H1 (cell line): ENCODE measurements at regions not wholly inside any gene's neighbourhood (a gene's known extent, or its start where the extent isn't known, plus 50 kb on each side); places are given as distances from the start of the nearest gene placed in this dataset.

Experiments used
- CTCF ChIA-PET: fragments of 300-600 bp; sonication (Branson Sonifier 250); formaldehyde crosslinking; loops from one replicate; lab custom pipeline; 2021; ENCODE audit not compliant: partially characterized antibody; lab: Charles Lee
- POLR2A ChIA-PET: fragments of 300-600 bp; sonication (Branson Sonifier 250); formaldehyde crosslinking; loops from one replicate; lab custom pipeline; 2021; ENCODE audit warnings: inconsistent platforms; ENCODE audit not compliant: partially characterized antibody; lab: Charles Lee
- DNase-seq, 2 experiments: peaks; one replicate each; pipeline versions ENCODE4 v3.0.0 to v3.0.0-alpha.2; 2010 to 2022; ENCODE audit warnings: low spot score in 2 of 2, low read depth in 1 of 2, mixed read lengths in 1 of 2
- FAIRE-seq: peaks from 2 replicates; lab custom pipeline; 2011; peaks lifted over from hg19 to GRCh38; lab: Jason Lieb, UNC
- H2AFZ ChIP-seq: 2 replicates; pipeline ENCODE4 v1.8.1; 2012; ENCODE audit warnings: low read length, inconsistent platforms
- H2AK5ac ChIP-seq: 2 replicates; pipeline ENCODE4 v1.6.1; 2013; ENCODE audit warnings: low read depth, low read length
- H2BK120ac ChIP-seq: replicated peaks from 2 replicates; pipeline ENCODE3; 2013; ENCODE audit warnings: low read depth, low read length, inconsistent platforms
- H2BK12ac ChIP-seq: 2 replicates; pipeline ENCODE4 v1.6.1; 2013; ENCODE audit warnings: low read depth, low read length
- H2BK15ac ChIP-seq: 2 replicates; pipeline ENCODE4 v1.6.1; 2013; ENCODE audit warnings: low read length
- H2BK20ac ChIP-seq: 2 replicates; pipeline ENCODE4 v1.6.1; 2013; ENCODE audit warnings: low read length
- H2BK5ac ChIP-seq: 2 replicates; pipeline ENCODE4 v1.6.1; 2013; ENCODE audit warnings: low read depth, low read length
- H3K14ac ChIP-seq: 2 replicates; pipeline ENCODE4 v1.6.1; 2013; ENCODE audit warnings: inconsistent platforms; ENCODE audit not compliant: insufficient read length
- H3K18ac ChIP-seq: 2 replicates; pipeline ENCODE4 v1.6.1; 2013; ENCODE audit warnings: low read length; ENCODE audit errors: extremely low read depth
- H3K23ac ChIP-seq: 2 replicates; pipeline ENCODE4 v1.6.1; 2013; ENCODE audit warnings: inconsistent platforms; ENCODE audit not compliant: insufficient read length
- H3K23me2 ChIP-seq: 2 replicates; pipeline ENCODE4 v1.6.1; 2013; ENCODE audit warnings: low read depth, low read length
- H3K27ac ChIP-seq: 2 replicates; pipeline ENCODE4 v1.6.1; 2011; ENCODE audit warnings: low read depth, low read length, inconsistent platforms
- H3K27me3 ChIP-seq, 4 experiments: replicated peaks in 1 of 4; 1 replicate in 1 of 4; 2 replicates in 3 of 4; pipeline versions ENCODE4 v1.6.1 to v1.8.1; 2011 to 2013; ENCODE audit warnings: low read length in 3 of 4, mild to moderate bottlenecking in 3 of 4, inconsistent platforms in 2 of 4, mixed read lengths in 2 of 4, moderate library complexity in 1 of 4; ENCODE audit not compliant: control insufficient read depth in 3 of 4, insufficient read depth in 3 of 4; ENCODE audit errors: extremely low read depth in 1 of 4
- H3K36me3 ChIP-seq, 4 experiments: 2 replicates each; pipeline versions ENCODE4 v1.6.1 to v1.8.1; 2011 to 2013; ENCODE audit warnings: mild to moderate bottlenecking in 4 of 4, low read length in 3 of 4, moderate library complexity in 2 of 4, control low read depth in 1 of 4, inconsistent platforms in 1 of 4; ENCODE audit not compliant: insufficient read depth in 4 of 4, control insufficient read depth in 2 of 4
- H3K4ac ChIP-seq: replicated peaks from 2 replicates; pipeline ENCODE3; 2013; ENCODE audit warnings: low read length, low read depth, mixed read lengths, inconsistent platforms; ENCODE audit not compliant: insufficient read length
- H3K4me1 ChIP-seq, 4 experiments: replicated peaks in 1 of 4; 1 replicate in 1 of 4; 2 replicates in 3 of 4; pipeline versions ENCODE4 v1.6.1 to v1.8.1; 2011 to 2013; ENCODE audit warnings: low read length in 3 of 4, inconsistent platforms in 2 of 4, mixed read lengths in 1 of 4; ENCODE audit not compliant: insufficient read depth in 4 of 4, control insufficient read depth in 3 of 4
- H3K4me2 ChIP-seq, 2 experiments: 2 replicates each; pipeline versions ENCODE4 v1.6.1 to v1.8.1; 2011 to 2013; ENCODE audit warnings: low read depth in 2 of 2, low read length in 2 of 2, control low read depth in 1 of 2, inconsistent platforms in 1 of 2, mild to moderate bottlenecking in 1 of 2; ENCODE audit not compliant: insufficient read depth in 1 of 2
- H3K4me3 ChIP-seq, 4 experiments: fragments of 200-600, 300-600 bp in 1 of 4; sonication (generic), shearing (Covaris generic), sonication (Bioruptor Twin) in 1 of 4; 2 replicates each; pipeline versions ENCODE4 v1.5.1 to v1.8.1; 2011 to 2016; ENCODE audit warnings: low read length in 4 of 4, low read depth in 3 of 4, control low read depth in 2 of 4, inconsistent platforms in 2 of 4, mild to moderate bottlenecking in 2 of 4, mixed read lengths in 1 of 4, moderate library complexity in 1 of 4; ENCODE audit not compliant: insufficient read depth in 2 of 4; ENCODE audit errors: extremely low read depth in 1 of 4
- H3K56ac ChIP-seq: replicated peaks from 2 replicates; pipeline ENCODE3; 2013; ENCODE audit warnings: low read depth, mild to moderate bottlenecking, mixed read lengths, low read length, inconsistent platforms; ENCODE audit not compliant: insufficient read length
- H3K79me1 ChIP-seq: 2 replicates; pipeline ENCODE4 v1.6.1; 2013; ENCODE audit warnings: low read depth, low read length, control low read depth
- H3K79me2 ChIP-seq, 2 experiments: 2 replicates each; pipeline versions ENCODE4 v1.6.1 to v1.8.1; 2012 to 2013; ENCODE audit warnings: low read length in 2 of 2, mild to moderate bottlenecking in 2 of 2, inconsistent platforms in 1 of 2; ENCODE audit not compliant: insufficient read depth in 2 of 2, control insufficient read depth in 1 of 2
- H3K9ac ChIP-seq, 4 experiments: replicated peaks in 1 of 4; 1 replicate in 1 of 4; 2 replicates in 3 of 4; pipeline versions ENCODE4 v1.6.1 to v1.8.1; 2011 to 2013; ENCODE audit warnings: low read depth in 3 of 4, low read length in 3 of 4, control low read depth in 2 of 4, mild to moderate bottlenecking in 2 of 4, moderate library complexity in 2 of 4, inconsistent platforms in 1 of 4; ENCODE audit errors: extremely low read depth in 1 of 4
- H3K9me3 ChIP-seq, 2 experiments: 2 replicates each; pipeline versions ENCODE4 v1.6.1 to v1.8.1; 2012 to 2013; ENCODE audit warnings: mild to moderate bottlenecking in 2 of 2, moderate library complexity in 2 of 2, control low read depth in 1 of 2, inconsistent platforms in 1 of 2, low read depth in 1 of 2, low read length in 1 of 2, mixed read lengths in 1 of 2; ENCODE audit not compliant: insufficient read depth in 2 of 2
- H4K20me1 ChIP-seq, 2 experiments: replicated peaks in 1 of 2; 2 replicates each; pipeline versions ENCODE3 to v1.8.1; 2011 to 2013; ENCODE audit warnings: inconsistent platforms in 2 of 2, low read length in 2 of 2, mild to moderate bottlenecking in 1 of 2; ENCODE audit not compliant: insufficient read depth in 2 of 2, control insufficient read depth in 1 of 2
- H4K5ac ChIP-seq: 2 replicates; pipeline ENCODE4 v1.6.1; 2013; ENCODE audit warnings: low read length, low read depth, mixed read lengths, inconsistent platforms; ENCODE audit not compliant: insufficient read length
- H4K8ac ChIP-seq: 2 replicates; pipeline ENCODE4 v1.8.0; 2013; ENCODE audit warnings: mild to moderate bottlenecking, moderate library complexity, low read length, inconsistent platforms; ENCODE audit not compliant: insufficient read depth; ENCODE audit errors: extremely low read depth
- H4K91ac ChIP-seq: replicated peaks from 2 replicates; pipeline ENCODE3; 2013; ENCODE audit warnings: low read length, mixed read lengths, inconsistent platforms; ENCODE audit not compliant: insufficient read length
- BCL11A ChIP-seq, 2 experiments: IDR thresholded peaks; one replicate each; pipeline ENCODE4 v1.6.1; 2011; ENCODE audit warnings: low read depth in 2 of 2, low read length in 2 of 2, mild to moderate bottlenecking in 2 of 2
- BRCA1 ChIP-seq: IDR thresholded peaks from 2 replicates; pipeline ENCODE4 v1.6.1; 2012; ENCODE audit warnings: low read depth, low read length, improper control_type of control experiment
- CREB1 ChIP-seq: IDR thresholded peaks from 2 replicates; pipeline ENCODE4 v1.6.1; 2012; ENCODE audit warnings: inconsistent platforms
- EGR1 ChIP-seq: IDR thresholded peaks from 2 replicates; pipeline ENCODE4 v1.6.1; 2011; ENCODE audit warnings: low read depth, low read length, borderline replicate concordance
- EZH2 ChIP-seq: fragments of 200-600 bp; sonication (generic); IDR thresholded peaks from 2 replicates; pipeline ENCODE4 v1.7.1; 2012; ENCODE audit warnings: low read depth, mild to moderate bottlenecking, moderate library complexity, low read length, inconsistent platforms; ENCODE audit not compliant: severe bottlenecking
- GABPA ChIP-seq: IDR thresholded peaks from 2 replicates; pipeline ENCODE4 v1.6.1; 2011; ENCODE audit warnings: mild to moderate bottlenecking, low read length, moderate library complexity, borderline replicate concordance; ENCODE audit not compliant: insufficient read depth
- KDM1A ChIP-seq: fragments of 200-600, 300-600 bp; sonication (generic); IDR thresholded peaks from 2 replicates; pipeline ENCODE4 v1.7.1; 2016; ENCODE audit warnings: mild to moderate bottlenecking, low read length, borderline replicate concordance
- NANOG ChIP-seq: IDR thresholded peaks from 2 replicates; pipeline ENCODE4 v1.6.1; 2011; ENCODE audit warnings: low read length, low read depth, mild to moderate bottlenecking, inconsistent platforms; ENCODE audit not compliant: insufficient read depth, poor library complexity, severe bottlenecking
- PHF8 ChIP-seq: fragments of 200-600 bp; sonication (generic); conservative IDR thresholded peaks from 2 replicates; pipeline ENCODE4 v1.7.1; 2012; ENCODE audit warnings: low read depth, mild to moderate bottlenecking, inconsistent platforms, low read length, moderate library complexity
- SP4 ChIP-seq: IDR thresholded peaks from 2 replicates; pipeline ENCODE4 v1.6.1; 2012; ENCODE audit warnings: low read length, inconsistent platforms
- SRF ChIP-seq: IDR thresholded peaks from 2 replicates; pipeline ENCODE4 v1.6.1; 2011; ENCODE audit warnings: mild to moderate bottlenecking, low read depth, low read length, moderate library complexity
- WGBS, 2 experiments: shearing (Covaris generic) in 1 of 2; methylation state at CpG; one replicate each; pipeline versions ENCODE4 v1.1.6 to v1.1.7; 2013 to 2015; ENCODE audit warnings: low lambda C conversion rate in 2 of 2, mixed read lengths in 2 of 2, inconsistent platforms in 1 of 2, low coverage in 1 of 2, missing lambda C conversion rate in 1 of 2; ENCODE audit not compliant: insufficient replicate concordance in 2 of 2, insufficient coverage in 1 of 2, insufficient read length in 1 of 2; ENCODE audit errors: extremely low coverage in 1 of 2, missing lambda C conversion rate in 1 of 2; 5-methylcytosine and 5-hydroxymethylcytosine counted together
- TF ChIP-seq, protein P1 (sequence below): IDR thresholded peaks from 2 replicates; pipeline ENCODE4 v1.6.1; 2012; ENCODE audit warnings: inconsistent platforms

DNA sequence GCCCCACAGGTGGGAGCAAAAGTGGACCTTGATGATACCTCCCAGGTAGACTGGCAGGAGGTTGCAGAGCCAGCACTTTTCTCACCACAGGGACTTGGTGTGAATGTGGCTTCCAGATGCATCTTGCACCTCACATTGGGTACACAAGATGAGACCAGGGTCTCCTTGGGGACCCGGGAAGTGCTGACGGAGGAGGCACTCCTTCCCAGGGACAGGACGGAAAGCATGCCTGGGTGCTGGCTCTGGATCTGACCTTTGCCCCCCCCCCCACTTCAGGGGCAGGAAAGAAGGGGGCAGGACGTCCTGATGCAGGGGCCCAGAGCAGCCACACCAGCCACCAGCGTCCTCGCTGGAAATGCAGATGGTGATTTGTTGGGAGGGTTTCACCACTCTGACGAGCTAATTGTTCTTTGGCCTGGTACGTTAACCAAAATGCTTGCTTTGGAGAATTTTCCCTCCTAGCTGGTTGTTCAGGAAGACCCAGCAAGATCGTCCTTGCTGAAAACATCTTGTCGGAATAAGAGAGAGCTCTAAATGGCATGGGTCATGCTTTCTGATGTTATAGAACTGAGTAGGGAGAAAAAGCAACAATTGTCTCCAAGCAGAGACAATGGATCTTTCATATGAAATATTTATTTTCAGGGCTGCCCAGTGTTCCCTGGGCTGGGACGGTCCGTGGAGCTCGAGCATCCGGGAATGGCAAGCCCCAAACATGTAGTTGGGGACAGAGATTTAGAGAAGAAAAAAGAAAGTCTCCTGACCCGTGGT, 74.4 kb upstream of the PPARA start:
- ChIA-PET CTCF (interaction anchor here (1.3 to 2.4 kb wide), 5 partner anchors 15 to 81 kb away, joined by 3 to 7 read pairs (median 6); no protein-coding TSS in a partner anchor), POLR2A (no interaction called here)
- peaks cover 11% of the 10 kb centered on the region; the same call in 1 of the 2 replicates for H3K79me1 ChIP-seq
- H3K23ac ChIP-seq, result no peak overlapping the region
- peak overlapping the region; percentile 57 for H3K4ac ChIP-seq
- H2BK5ac ChIP-seq, result no peak overlapping the region; the same call in 1 of the 2 replicates
- peaks cover 0 to 65% of the 10 kb centered on the region in 2 experiments; a peak in 3 of 4 replicates for H3K79me2 ChIP-seq
- H4K8ac ChIP-seq, result no peak overlapping the region; the same call in 1 of the 2 replicates
- H3K14ac ChIP-seq, result no peak overlapping the region
- H3K9ac ChIP-seq, result no peak overlapping the region
- H3K4me1 ChIP-seq, result peaks cover 0 to 54% (median 40%) of the 10 kb centered on the region in 4 experiments; a peak in 6 of 7 replicates
- WGBS, 2 experiments, result 88% methylated on average over 15 of the region's 15 CpGs; no CpG with 5 or more reads in 1 of the 2 experiments
- peak overlapping the region; percentile 19 for H3K18ac ChIP-seq
- H3K27me3 ChIP-seq, result peaks cover 8 to 23% (median 16%) of the 10 kb centered on the region in 4 experiments
- FAIRE-seq (no peak), DNase-seq (no peak)
- H3K9me3 ChIP-seq, result no peaks in the 10 kb centered on the region
- no peak overlapping the region for H3K56ac ChIP-seq
- H4K20me1 ChIP-seq, result peaks cover 0 to 1% of the 10 kb centered on the region in 2 experiments
- H2AFZ ChIP-seq, result no peak overlapping the region
- H2AK5ac ChIP-seq, result no peak overlapping the region
- H3K27ac ChIP-seq, result no peak overlapping the region
- peaks cover 10% of the 10 kb centered on the region; the same call in 1 of the 2 replicates for H3K23me2 ChIP-seq
- H4K5ac ChIP-seq, result no peak overlapping the region
- peak overlapping the region; percentile 48; the same call in 1 of the 2 replicates for H2BK20ac ChIP-seq
- H2BK120ac ChIP-seq, result no peak overlapping the region
- H2BK15ac ChIP-seq, result 0 out of 2 replicates have a peak overlapping the region, but pooled peaks have one; percentile 29
- no peaks in the 10 kb centered on the region for H3K36me3 ChIP-seq
- no peak overlapping the region for H3K4me3 ChIP-seq
- peak overlapping the region in 1 of 2 experiments; percentile 80; a peak in 1 of 4 replicates for H3K4me2 ChIP-seq
- H2BK12ac ChIP-seq, result peak overlapping the region; percentile 87; the same call in 1 of the 2 replicates
- no peak overlapping the region for H4K91ac ChIP-seq
- TF ChIP-seq NANOG, result no peak
- TF ChIP-seq EZH2, result no peak
- TF ChIP-seq SP4, result no peak
- TF ChIP-seq, protein P1, sequence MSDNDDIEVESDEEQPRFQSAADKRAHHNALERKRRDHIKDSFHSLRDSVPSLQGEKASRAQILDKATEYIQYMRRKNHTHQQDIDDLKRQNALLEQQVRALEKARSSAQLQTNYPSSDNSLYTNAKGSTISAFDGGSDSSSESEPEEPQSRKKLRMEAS, result no peak
- no peak for TF ChIP-seq BCL11A (IDR thresholded peaks at IDR 0.05; ENCODE audit: low read depth in 2 of 2, low read length in 2 of 2)
- TF ChIP-seq BRCA1, result no peak
- TF ChIP-seq SRF, result no peak
- TF ChIP-seq CREB1, result no peak
- TF ChIP-seq EGR1, result no peak
- no peak for TF ChIP-seq PHF8
- no peak for TF ChIP-seq KDM1A
- TF ChIP-seq GABPA, result no peak
